Skeletal muscle tissue (tissue), 3 donors: ENCODE measurements at regions not wholly inside any gene's neighbourhood (a gene's known extent, or its start where the extent isn't known, plus 50 kb on each side); places are given as distances from the start of the nearest gene placed in this dataset.

ENCODE experiments used
- H3K27ac ChIP-seq: one replicate; pipeline ENCODE4 v1.7.0; 2013; ENCODE audit warnings: mild to moderate bottlenecking, low read depth, low read length, inconsistent platforms
- H3K27me3 ChIP-seq, 3 donors: one replicate each; pipeline ENCODE4 v1.7.0; 2013; ENCODE audit warnings: low read length in 3 of 3; ENCODE audit not compliant: control insufficient read depth in 3 of 3, insufficient read depth in 3 of 3
- H3K36me3 ChIP-seq, 3 donors: one replicate each; pipeline ENCODE4 v1.7.0; 2013; ENCODE audit warnings: low read length in 3 of 3; ENCODE audit not compliant: control insufficient read depth in 3 of 3, insufficient read depth in 3 of 3
- H3K4me1 ChIP-seq, 3 donors: one replicate each; pipeline ENCODE4 v1.7.0; 2013; ENCODE audit warnings: low read length in 3 of 3, mild to moderate bottlenecking in 3 of 3; ENCODE audit not compliant: control insufficient read depth in 3 of 3, insufficient read depth in 3 of 3
- H3K4me3 ChIP-seq, 3 donors: one replicate each; pipeline ENCODE4 v1.7.0; 2013; ENCODE audit warnings: low read length in 3 of 3
- H3K9ac ChIP-seq, 3 donors: one replicate each; pipeline ENCODE4 v1.7.0; 2013; ENCODE audit warnings: low read length in 3 of 3, mild to moderate bottlenecking in 3 of 3, moderate library complexity in 2 of 3, low read depth in 1 of 3
- H3K9me3 ChIP-seq, 3 donors: one replicate each; pipeline ENCODE4 v1.7.0; 2013; ENCODE audit warnings: low read length in 3 of 3; ENCODE audit not compliant: control insufficient read depth in 3 of 3
- donor health status: Osteomylitis.

DNA sequence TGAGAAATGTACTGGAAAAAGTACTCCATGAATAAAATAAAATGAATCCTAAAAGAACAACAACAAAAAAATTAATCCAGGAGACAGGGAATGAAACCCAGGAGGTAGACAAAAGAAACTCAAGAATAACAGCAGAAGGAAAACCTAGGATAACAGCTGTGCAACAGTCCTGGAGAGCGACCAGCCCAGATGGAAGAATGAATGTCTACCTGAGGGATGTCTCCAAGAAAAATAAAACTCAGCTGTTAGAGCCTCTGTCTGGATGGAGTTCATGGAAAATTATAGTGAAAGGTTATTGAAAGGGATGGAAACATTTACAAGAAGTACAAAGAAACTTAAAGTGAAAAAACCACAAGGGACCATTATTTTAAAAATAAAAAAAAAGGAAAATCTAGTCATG, 135.8 kb upstream of the CA10 start:
- Histone ChIP-seq H3K4me1 (no peaks in the 10 kb centered on the region), H3K9ac (no peak overlapping the region), H3K27ac (no peak overlapping the region), H3K36me3 (no peaks in the 10 kb centered on the region), H3K27me3 (no peaks in the 10 kb centered on the region), H3K9me3 (no peaks in the 10 kb centered on the region), H3K4me3 (no peak overlapping the region)

DNA sequence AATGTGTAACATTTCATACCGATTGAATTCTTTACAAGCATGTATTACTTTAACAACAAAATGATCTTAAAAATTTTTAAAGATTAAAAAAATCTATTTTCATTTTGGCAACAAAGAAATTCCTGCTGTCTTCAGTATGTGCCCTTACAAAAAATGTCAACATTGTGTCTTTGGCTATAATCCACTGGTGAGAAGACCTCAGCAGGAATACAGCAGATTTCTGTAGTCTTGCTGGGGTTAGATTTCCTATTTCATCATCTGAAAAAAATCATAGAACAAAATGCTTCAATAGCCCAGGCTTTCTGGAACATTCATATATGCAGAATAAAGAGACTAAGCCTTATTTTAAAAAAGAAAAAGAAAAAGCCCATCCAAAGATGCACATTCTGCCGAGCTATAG, 129.1 kb upstream of the CA10 start:
- H3K27ac ChIP-seq, result no peak overlapping the region
- no peak overlapping the region for H3K4me3 ChIP-seq

DNA sequence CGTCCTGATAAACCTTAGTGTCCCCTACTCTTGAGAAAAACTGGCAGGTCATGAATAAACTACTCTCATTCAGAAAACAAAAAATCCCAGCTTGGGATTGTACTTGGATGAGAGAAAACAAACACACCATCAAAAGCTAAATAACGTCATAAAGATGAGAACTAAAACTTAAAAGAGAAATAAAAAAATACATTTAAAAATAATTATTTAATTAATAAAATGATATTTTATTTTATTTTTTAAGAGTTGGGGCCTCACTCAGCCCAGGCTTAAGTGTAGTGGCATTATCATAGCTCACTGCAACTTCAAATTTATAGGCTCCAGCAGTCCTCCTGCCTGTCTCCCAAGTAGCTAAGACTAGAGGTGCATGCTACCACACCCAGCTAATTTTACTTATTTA, 125.4 kb upstream of the CA10 start:
- no peaks in the 10 kb centered on the region for H3K4me1 ChIP-seq
- H3K27me3 ChIP-seq, result no peaks in the 10 kb centered on the region
- H3K4me3 ChIP-seq, result no peak overlapping the region
- H3K9me3 ChIP-seq, result peaks cover 0 to 3% (median 0%) of the 10 kb centered on the region in 3 donors
- H3K36me3 ChIP-seq, result no peaks in the 10 kb centered on the region
- H3K9ac ChIP-seq, result no peak overlapping the region
- H3K27ac ChIP-seq, result no peak overlapping the region

More for the DNA sequence above, 129.1 kb upstream of the CA10 start:
- H3K9me3 ChIP-seq, result peaks cover 0 to 3% (median 0%) of the 10 kb centered on the region in 3 donors
- no peaks in the 10 kb centered on the region for H3K27me3 ChIP-seq
- H3K4me1 ChIP-seq, result no peaks in the 10 kb centered on the region
- H3K9ac ChIP-seq, result no peak overlapping the region
- no peaks in the 10 kb centered on the region for H3K36me3 ChIP-seq

DNA sequence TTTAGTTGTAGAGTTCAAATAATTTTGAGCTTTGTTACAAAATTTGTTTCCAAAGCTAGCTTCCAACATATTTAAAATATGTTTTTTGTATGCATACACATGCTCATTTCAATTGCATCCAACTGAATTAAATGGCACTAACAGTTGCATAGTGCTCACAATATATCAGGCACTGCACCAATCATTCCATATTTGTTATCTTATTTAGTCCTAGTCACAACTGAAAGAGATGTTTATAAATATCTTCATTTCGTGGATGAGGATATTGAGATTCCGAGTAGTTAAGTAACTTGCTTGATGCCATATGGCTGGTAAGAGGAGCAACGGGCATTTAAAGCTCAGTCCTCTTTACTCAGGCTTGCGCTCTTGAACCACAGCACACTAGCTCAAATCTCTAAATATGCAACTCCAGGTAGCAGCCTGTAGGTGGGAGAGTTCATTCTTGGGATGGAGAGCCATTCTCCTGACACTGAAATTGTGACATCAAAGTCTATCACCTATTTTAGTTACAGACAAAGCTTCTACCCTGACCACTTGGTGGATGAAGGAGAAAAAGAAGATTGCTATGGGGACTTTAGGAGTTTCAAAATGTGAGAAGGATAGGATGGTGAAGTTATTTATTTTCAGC, 118.0 kb upstream of the CA10 start:
- Histone ChIP-seq H3K27me3 (no peaks in the 10 kb centered on the region), H3K9ac (no peak overlapping the region), H3K9me3 (no peaks in the 10 kb centered on the region), H3K4me3 (no peak overlapping the region), H3K4me1 (no peaks in the 10 kb centered on the region), H3K27ac (no peak overlapping the region), H3K36me3 (no peaks in the 10 kb centered on the region)

DNA sequence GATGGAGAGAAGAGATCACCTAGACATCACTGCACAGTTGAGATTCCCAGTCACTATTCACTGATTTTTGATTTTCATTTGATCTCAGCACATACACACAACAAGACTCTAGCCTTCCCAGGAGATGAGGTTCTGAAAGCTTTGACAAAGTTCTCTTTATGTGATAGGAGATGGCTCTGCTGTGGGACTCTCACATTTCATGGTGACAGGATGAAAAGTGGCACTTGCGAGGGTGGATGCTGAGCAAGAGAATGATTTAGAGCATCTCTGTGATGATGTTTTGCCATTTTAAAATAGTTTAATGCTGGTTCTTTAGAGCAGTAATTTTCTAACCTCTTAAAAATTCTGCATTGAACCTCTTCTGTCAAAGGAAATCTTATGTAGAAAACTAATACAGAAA, 113.3 kb upstream of the CA10 start:
- H3K27me3 ChIP-seq, result no peaks in the 10 kb centered on the region
- no peak overlapping the region for H3K9ac ChIP-seq
- no peak overlapping the region for H3K27ac ChIP-seq
- H3K9me3 ChIP-seq, result no peaks in the 10 kb centered on the region
- no peaks in the 10 kb centered on the region for H3K36me3 ChIP-seq
- no peaks in the 10 kb centered on the region for H3K4me1 ChIP-seq
- no peak overlapping the region for H3K4me3 ChIP-seq

DNA sequence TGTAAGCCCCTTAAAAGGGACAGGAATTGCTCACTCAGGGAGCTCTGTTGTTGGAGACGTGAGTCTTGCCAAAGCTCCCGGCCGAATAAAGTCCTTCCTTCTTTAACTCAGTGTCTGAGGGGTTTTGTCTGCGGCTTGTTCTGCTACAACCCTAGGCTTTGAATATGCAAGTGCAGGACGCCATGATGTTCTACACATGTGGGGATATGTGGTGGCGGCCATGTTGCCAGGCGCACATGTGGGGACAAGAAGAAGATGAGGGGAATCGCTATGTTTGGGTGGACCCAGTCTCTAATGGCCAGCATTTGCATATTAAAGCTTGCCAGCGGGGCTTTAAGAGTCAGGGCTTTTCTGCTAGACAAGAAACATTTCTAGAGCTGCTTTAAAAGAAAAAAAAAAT, 96.8 kb upstream of the CA10 start:
- Histone ChIP-seq H3K4me3 (no peak overlapping the region), H3K36me3 (no peaks in the 10 kb centered on the region), H3K9me3 (no peaks in the 10 kb centered on the region), H3K27me3 (no peaks in the 10 kb centered on the region), H3K9ac (no peak overlapping the region), H3K4me1 (no peaks in the 10 kb centered on the region), H3K27ac (no peak overlapping the region)

DNA sequence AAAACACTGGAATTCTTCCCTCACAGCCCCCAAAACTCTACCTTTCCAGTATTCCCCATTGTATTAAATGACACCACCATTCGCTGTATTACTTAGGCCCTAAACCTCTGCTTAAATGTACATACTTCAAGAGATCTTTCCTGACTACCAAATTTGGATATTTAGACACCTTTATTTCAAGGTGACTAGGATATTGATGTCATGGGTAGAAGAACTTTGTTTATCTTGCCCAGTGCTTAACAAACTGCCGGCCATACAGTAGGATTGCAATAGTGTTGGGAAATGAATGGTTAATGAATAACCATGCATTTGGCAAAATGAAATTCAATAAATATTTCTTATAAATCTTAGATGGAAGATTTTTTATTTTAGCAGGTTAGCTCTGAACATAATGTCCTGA, 86.2 kb upstream of the CA10 start:
- H3K9ac ChIP-seq, result no peak overlapping the region
- no peak overlapping the region for H3K27ac ChIP-seq
- H3K4me1 ChIP-seq, result no peaks in the 10 kb centered on the region
- no peak overlapping the region for H3K4me3 ChIP-seq
- no peaks in the 10 kb centered on the region for H3K27me3 ChIP-seq
- H3K9me3 ChIP-seq, result no peaks in the 10 kb centered on the region
- H3K36me3 ChIP-seq, result no peaks in the 10 kb centered on the region

DNA sequence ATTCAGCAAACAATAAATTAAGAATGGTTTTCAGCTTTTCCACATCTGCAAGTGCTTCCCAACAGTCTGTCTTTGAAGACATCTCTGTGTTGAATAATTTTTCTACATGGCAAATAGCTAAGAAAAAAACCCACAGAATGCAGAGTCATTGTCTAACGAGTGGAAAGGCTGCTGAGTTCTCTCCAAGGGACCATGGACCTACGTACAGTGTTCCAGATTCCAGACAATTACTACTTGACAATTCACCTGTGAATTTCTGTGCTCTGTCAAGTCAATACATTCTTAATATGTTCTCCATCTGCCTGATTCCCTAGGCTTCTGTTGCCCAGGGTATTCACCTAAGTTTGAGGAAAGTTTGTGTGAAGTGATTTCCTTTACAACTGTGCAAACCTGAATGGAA, 83.8 kb upstream of the CA10 start:
- Histone ChIP-seq H3K36me3 (no peaks in the 10 kb centered on the region), H3K4me3 (no peak overlapping the region), H3K4me1 (no peaks in the 10 kb centered on the region), H3K27ac (no peak overlapping the region), H3K27me3 (no peaks in the 10 kb centered on the region), H3K9me3 (no peaks in the 10 kb centered on the region), H3K9ac (no peak overlapping the region)

DNA sequence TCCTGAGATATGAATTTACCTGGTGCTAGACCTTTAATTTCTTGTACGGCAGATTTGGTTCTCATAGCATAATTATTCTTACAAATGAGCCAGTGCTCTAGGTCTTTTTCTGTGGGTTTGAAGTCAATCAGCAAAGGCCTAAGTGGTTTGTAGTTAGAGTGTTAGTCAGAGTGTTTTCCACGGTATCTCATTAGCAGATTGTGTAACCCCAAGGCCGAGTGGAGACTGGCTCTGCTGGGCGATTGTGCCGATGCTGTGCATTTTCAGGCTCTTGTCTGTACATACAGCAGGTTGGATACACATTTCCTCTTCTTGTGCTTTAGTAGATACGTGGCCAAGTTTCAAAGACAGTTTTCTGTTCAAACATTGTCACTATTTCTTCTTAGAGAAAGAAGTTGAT, 78.6 kb upstream of the CA10 start:
- Histone ChIP-seq H3K36me3 (no peaks in the 10 kb centered on the region), H3K9me3 (no peaks in the 10 kb centered on the region), H3K9ac (no peak overlapping the region), H3K27me3 (no peaks in the 10 kb centered on the region), H3K4me3 (no peak overlapping the region), H3K4me1 (no peaks in the 10 kb centered on the region), H3K27ac (no peak overlapping the region)

DNA sequence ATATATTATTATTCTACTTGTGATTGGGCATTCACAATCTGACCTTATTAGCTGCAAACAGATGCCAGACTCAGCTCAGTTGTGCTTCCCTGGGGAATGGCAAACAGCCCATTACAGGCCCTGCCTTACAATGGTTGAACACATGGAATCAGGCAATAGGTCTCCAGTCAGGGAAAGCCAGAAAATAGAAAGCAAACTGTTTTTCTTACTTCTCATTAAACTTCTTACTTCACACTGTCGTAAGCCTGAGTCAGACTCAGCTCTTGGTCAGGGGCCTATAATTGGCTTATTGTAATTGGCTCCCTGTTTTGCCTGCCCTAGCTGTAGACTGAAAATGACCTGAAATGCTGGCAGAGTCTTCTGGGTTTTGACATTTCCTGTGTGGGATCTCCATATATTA, 77.0 kb upstream of the CA10 start:
- H3K27me3 ChIP-seq, result no peaks in the 10 kb centered on the region
- H3K4me1 ChIP-seq, result no peaks in the 10 kb centered on the region
- H3K9ac ChIP-seq, result no peak overlapping the region
- no peak overlapping the region for H3K27ac ChIP-seq
- H3K36me3 ChIP-seq, result no peaks in the 10 kb centered on the region
- no peaks in the 10 kb centered on the region for H3K9me3 ChIP-seq
- no peak overlapping the region for H3K4me3 ChIP-seq

DNA sequence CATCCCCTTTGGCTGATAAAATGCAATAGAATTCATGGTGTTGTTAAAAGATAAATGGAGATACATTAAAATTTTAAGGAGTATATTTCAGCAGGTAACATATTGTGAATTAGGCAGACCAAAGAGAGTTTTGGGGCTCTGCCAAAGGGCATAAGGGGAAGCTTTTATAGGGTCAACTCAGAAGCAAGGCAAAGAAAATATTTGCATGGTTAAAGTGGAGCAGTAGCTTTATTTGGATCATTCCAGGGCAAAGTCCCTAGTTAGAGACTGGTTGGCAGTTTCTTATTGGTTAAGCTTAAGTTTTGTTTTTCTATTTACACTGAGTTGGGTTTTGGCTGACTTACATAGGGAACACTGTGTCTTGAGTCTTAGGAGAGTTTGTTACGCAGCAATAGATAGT, 75.1 kb upstream of the CA10 start:
- Histone ChIP-seq H3K27ac (no peak overlapping the region), H3K27me3 (no peaks in the 10 kb centered on the region), H3K4me3 (no peak overlapping the region), H3K36me3 (no peaks in the 10 kb centered on the region), H3K9ac (no peak overlapping the region), H3K4me1 (no peaks in the 10 kb centered on the region), H3K9me3 (no peaks in the 10 kb centered on the region)
